Activated B cell treated with CpG ODN at 0.5 μM for 24 hours (primary cell): ENCODE measurements at regions not wholly inside any gene's neighbourhood (a gene's known extent, or its start where the extent isn't known, plus 50 kb on each side); places are given as distances from the start of the nearest gene placed in this dataset.

Experiments used
- ATAC-seq: fragments of 200-7000 bp; cut with Tn5 transposase; one replicate; pipeline ENCODE4 v1.10.0; 2021; ENCODE audit warnings: low read depth, mild to moderate bottlenecking, moderate library complexity
- CTCF ChIA-PET: fragments of 350-600 bp; sonication (Branson Sonifier 250); formaldehyde crosslinking; loops from one replicate; lab custom pipeline; 2021; ENCODE audit warnings: antibody characterized with exemption; lab: Charles Lee
- POLR2A ChIA-PET: fragments of 350-600 bp; sonication (Branson Sonifier 250); formaldehyde crosslinking; loops from one replicate; lab custom pipeline; 2021; ENCODE audit warnings: antibody characterized with exemption; lab: Charles Lee
- DNase-seq: peaks from one replicate; pipeline ENCODE4 v3.0.0; 2022
- H3K27ac Mint-ChIP-seq: one replicate; pipeline ENCODE4 v1.8.0; 2020; ENCODE audit warnings: mixed read lengths
- H3K27me3 Mint-ChIP-seq: one replicate; pipeline ENCODE4 v1.8.0; 2021; ENCODE audit warnings: mixed read lengths
- H3K36me3 Mint-ChIP-seq: one replicate; pipeline ENCODE4 v1.8.0; 2021; ENCODE audit warnings: low read depth, mixed read lengths
- H3K4me1 Mint-ChIP-seq: one replicate; pipeline ENCODE4 v1.8.0; 2021; ENCODE audit warnings: mixed read lengths
- H3K4me3 Mint-ChIP-seq: one replicate; pipeline ENCODE4 v1.8.0; 2020; ENCODE audit warnings: mild to moderate bottlenecking, mixed read lengths
- H3K9me3 Mint-ChIP-seq: one replicate; pipeline ENCODE4 v1.8.0; 2020; ENCODE audit warnings: mixed read lengths
- intact Hi-C: fragments of 100-400 bp; cut with micrococcal nuclease; formaldehyde crosslinking; loops from one replicate; pipeline ENCODE4 v1.15.1; 2024
- TF ChIP-seq, protein P1 (sequence below): fragments of 200-600 bp; IDR thresholded peaks from one replicate; pipeline ENCODE4 v1.8.0; 2022; ENCODE audit warnings: antibody characterized with exemption, mild to moderate bottlenecking

DNA sequence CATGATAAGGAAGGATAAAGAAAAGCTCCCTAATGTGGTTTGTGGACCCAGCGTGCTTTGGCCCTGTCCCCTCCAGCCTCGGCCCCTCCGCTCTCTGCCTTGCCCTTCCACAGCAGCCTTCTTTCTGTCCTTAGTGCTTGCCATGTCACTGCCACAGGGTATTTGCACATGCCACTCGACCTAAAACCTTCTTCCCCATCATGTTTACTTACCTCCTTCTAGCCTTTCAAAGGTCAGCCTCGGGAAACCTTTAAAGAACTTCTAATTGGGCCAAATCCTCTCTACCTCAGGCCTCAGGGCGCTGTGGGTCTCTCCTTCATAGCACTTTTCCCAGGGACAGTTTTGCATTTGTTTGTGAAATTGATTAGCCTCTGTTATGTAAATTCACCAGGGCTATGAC lies 73.0 kb downstream of the SCN11A start:
- POLR2A ChIA-PET, result no interaction called here
- CTCF ChIA-PET, result no interaction called here
- Mint-ChIP-seq H3K27me3 (peaks cover 5% of the 10 kb centered on the region), H3K4me3 (no peak overlapping the region), H3K27ac (no peak overlapping the region), H3K36me3 (no peaks in the 10 kb centered on the region), H3K4me1 (no peaks in the 10 kb centered on the region), H3K9me3 (no peaks in the 10 kb centered on the region)
- DNase-seq (no peak), ATAC-seq (no peak)
- TF ChIP-seq, protein P1, sequence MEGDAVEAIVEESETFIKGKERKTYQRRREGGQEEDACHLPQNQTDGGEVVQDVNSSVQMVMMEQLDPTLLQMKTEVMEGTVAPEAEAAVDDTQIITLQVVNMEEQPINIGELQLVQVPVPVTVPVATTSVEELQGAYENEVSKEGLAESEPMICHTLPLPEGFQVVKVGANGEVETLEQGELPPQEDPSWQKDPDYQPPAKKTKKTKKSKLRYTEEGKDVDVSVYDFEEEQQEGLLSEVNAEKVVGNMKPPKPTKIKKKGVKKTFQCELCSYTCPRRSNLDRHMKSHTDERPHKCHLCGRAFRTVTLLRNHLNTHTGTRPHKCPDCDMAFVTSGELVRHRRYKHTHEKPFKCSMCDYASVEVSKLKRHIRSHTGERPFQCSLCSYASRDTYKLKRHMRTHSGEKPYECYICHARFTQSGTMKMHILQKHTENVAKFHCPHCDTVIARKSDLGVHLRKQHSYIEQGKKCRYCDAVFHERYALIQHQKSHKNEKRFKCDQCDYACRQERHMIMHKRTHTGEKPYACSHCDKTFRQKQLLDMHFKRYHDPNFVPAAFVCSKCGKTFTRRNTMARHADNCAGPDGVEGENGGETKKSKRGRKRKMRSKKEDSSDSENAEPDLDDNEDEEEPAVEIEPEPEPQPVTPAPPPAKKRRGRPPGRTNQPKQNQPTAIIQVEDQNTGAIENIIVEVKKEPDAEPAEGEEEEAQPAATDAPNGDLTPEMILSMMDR, result no peak
- intact Hi-C loops, result no loop called here

DNA sequence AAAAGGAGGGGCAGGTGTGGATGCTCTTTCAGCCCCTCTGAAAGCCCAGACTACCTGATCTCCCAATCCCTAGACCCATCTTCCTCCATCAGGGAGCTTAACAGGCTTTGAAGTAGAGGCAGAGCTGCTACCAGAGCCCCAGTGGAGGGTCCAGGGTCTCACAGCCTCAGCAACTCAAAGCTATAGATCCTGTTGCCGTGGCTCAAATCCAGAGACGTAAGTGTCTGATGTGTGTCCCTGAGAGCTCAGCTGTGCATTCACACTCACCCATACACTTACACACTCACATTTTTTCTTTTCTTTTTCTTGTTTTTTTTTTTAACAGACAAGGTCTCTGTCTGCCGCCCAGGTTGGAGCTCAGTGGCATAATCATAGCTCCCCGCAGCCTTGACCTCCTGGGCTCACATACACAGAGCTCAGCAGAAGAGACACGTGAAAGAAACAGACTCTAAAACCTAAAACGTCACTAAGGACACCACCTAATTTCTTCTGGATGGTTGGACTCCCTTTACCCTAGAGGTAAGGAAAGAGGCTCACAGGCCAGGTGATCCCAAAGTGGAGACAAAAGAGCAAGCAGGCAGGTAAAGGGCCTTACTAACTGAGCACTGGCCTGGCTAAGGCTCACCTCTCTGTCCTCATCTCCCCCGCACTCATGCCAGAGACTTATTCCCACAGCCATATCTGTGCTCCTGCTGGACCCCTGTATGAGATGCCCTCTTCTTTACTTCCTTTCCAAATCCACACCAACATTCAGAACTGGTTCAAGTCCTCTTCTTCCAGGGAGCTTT lies 80.7 kb downstream of the SCN11A start:
- H3K4me1 Mint-ChIP-seq, result no peaks in the 10 kb centered on the region
- TF ChIP-seq, protein P1, result no peak
- intact Hi-C loops, result no loop called here
- H3K27ac Mint-ChIP-seq, result no peak overlapping the region
- no peak overlapping the region for H3K4me3 Mint-ChIP-seq
- DNase-seq, result no peak
- no peak for ATAC-seq
- H3K27me3 Mint-ChIP-seq, result peaks cover 13% of the 10 kb centered on the region
- POLR2A ChIA-PET, result no interaction called here
- no peaks in the 10 kb centered on the region for H3K9me3 Mint-ChIP-seq
- H3K36me3 Mint-ChIP-seq, result no peaks in the 10 kb centered on the region
- CTCF ChIA-PET, result interaction anchor here (0.8 kb wide), 1 partner anchor 10 kb away, joined by 3 read pairs; no protein-coding TSS in a partner anchor

DNA sequence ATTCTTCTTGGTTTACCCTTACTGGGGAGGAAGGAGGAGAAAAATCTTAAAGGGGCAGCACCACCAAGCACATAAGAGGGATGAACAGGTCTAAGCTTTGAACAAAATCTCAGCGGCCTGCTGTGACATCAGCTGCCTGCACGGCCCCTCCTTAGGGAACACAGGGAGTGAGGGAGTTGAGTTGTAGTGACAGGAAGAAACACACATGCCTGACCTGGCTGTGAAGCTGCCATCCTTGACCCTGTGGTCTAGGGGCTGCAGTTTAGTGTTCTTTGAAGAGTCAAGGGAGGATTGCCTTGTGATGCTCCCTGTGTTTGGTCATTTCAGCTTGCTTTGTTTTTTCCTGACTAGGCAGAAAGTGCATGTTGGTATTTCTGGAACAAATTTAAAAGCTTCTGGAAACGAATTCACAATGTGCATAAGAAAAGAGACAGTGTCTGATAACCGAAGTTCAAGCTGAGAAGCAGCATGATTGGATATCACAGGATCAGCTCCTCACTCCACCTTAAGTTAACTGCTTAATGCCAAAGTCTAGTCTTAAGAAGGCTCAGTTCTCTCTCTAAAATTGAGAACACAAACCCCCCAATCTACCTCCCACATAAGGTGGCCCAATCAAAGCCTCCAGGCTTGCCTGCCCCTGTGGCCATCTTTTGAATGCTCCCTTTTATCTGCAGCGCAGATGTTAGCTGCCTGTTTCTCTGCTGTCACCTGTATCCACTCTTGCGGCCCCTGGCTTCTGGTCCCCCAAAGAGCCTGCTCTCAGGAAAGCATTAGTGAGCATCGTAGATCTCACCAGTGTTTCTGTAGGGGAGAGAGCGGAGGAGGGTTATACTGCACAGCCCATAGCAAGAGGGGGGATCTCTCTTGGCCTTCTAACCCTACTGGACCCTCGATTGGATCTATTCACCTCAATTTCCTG lies 82.2 kb downstream of the SCN11A start:
- DNase-seq, result no peak
- H3K9me3 Mint-ChIP-seq, result no peaks in the 10 kb centered on the region
- ChIA-PET POLR2A (no interaction called here), CTCF (no interaction called here)
- no peak for ATAC-seq
- no peaks in the 10 kb centered on the region for H3K4me1 Mint-ChIP-seq
- H3K4me3 Mint-ChIP-seq, result no peak overlapping the region
- H3K27ac Mint-ChIP-seq, result no peak overlapping the region
- intact Hi-C loops, result no loop called here
- peaks cover 13% of the 10 kb centered on the region for H3K27me3 Mint-ChIP-seq
- TF ChIP-seq, protein P1, result no peak
- no peaks in the 10 kb centered on the region for H3K36me3 Mint-ChIP-seq

DNA sequence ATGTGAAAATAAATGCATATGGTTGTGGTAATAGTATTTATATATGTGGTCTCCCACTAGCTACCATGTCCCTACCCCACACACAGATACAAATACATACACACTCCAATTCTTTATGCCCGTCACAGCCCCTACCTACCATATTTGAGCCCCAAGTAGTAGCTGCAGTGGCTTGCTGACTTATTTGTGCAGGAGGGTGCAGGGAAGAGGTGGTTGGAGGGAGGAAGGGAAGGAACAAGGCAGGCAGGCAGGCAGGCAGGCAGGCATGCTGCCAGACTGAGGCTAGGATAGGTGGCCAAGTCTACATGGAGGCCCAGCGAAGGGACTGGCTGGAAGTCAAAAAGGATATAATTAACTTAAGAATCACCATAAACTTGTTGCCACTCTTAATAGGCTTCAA lies 82.9 kb downstream of the SCN11A start:
- Mint-ChIP-seq H3K4me1 (no peaks in the 10 kb centered on the region), H3K36me3 (no peaks in the 10 kb centered on the region), H3K27me3 (peaks cover 13% of the 10 kb centered on the region), H3K4me3 (no peak overlapping the region), H3K27ac (no peak overlapping the region), H3K9me3 (no peaks in the 10 kb centered on the region)
- POLR2A ChIA-PET, result no interaction called here
- CTCF ChIA-PET, result no interaction called here
- intact Hi-C loops, result no loop called here
- ATAC-seq (no peak), DNase-seq (no peak)
- TF ChIP-seq, protein P1, result no peak

DNA sequence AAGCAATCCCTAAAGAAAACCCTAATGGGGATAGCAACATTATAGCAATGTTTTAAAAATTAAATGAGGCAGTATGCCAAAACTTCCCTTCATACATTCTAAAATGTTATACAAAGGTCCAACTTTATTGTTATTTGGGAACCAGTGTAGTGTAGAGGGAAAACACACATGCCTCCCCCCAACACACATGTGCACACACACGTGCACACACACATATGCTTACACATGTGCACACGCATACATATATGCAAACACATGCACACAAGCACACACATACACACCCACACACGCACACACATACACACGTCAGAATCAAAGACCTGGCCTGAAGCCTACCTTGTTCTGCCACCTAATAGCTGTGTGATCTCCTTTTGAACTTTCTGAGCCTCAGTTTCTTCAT lies 83.3 kb downstream of the SCN11A start:
- POLR2A ChIA-PET, result no interaction called here
- DNase-seq (no peak), ATAC-seq (no peak)
- intact Hi-C loops, result no loop called here
- CTCF ChIA-PET, result no interaction called here
- no peaks in the 10 kb centered on the region for H3K36me3 Mint-ChIP-seq
- peaks cover 13% of the 10 kb centered on the region for H3K27me3 Mint-ChIP-seq
- H3K27ac Mint-ChIP-seq, result no peak overlapping the region
- H3K4me1 Mint-ChIP-seq, result no peaks in the 10 kb centered on the region
- TF ChIP-seq, protein P1, result no peak
- no peaks in the 10 kb centered on the region for H3K9me3 Mint-ChIP-seq
- H3K4me3 Mint-ChIP-seq, result no peak overlapping the region
